GM21786 (cell line): ENCODE measurements at regions not wholly inside any gene's neighbourhood (a gene's known extent, or its start where the extent isn't known, plus 50 kb on each side); places are given as distances from the start of the nearest gene placed in this dataset.
A peak's percentile ranks its signal among the peaks of the same experiment; 100 is the strongest.
"Not testable (repeated sequence)": the region's sequence is repeated elsewhere in the genome, so short reads cannot be mapped to it uniquely, and the experiment has no call there.

Experiments used
- ATAC-seq: cut with Tn5 transposase; IDR thresholded peaks from one replicate; pipeline ENCODE4 v1.9.1; 2021; ENCODE audit not compliant: unreplicated experiment

GRCh38 chr6:44733868-44734267, 346.4 kb downstream of the CDC5L start:
- ATAC-seq: no peak

GRCh38 chr6:44734886-44735629, 347.6 kb downstream of the CDC5L start:
- ATAC-seq: no peak

- ATAC-seq: peak; percentile 41
Observed at GRCh38 chr6:44735630-44735963, 348.1 kb downstream of the CDC5L start.

GRCh38 chr6:44737341-44737740, 349.8 kb downstream of the CDC5L start:
- ATAC-seq: no peak

GRCh38 chr6:44737829-44738528, 350.5 kb downstream of the CDC5L start:
- ATAC-seq: peak; percentile 32

- no peak for ATAC-seq
Observed at GRCh38 chr6:44738601-44739146, 351.2 kb downstream of the CDC5L start.

- ATAC-seq: no peak
Observed at GRCh38 chr6:44739181-44739580, 351.7 kb downstream of the CDC5L start.

- ATAC-seq: no peak
Observed at GRCh38 chr6:44740566-44741120, 353.1 kb downstream of the CDC5L start.

- ATAC-seq: no peak
Observed at GRCh38 chr6:44742201-44742600, 354.7 kb downstream of the CDC5L start.

- ATAC-seq: no peak
Observed at GRCh38 chr6:44742828-44743372, 355.4 kb downstream of the CDC5L start.

GRCh38 chr6:44760116-44760515, 372.6 kb downstream of the CDC5L start:
- not testable (repeated sequence) for ATAC-seq

GRCh38 chr6:44761046-44761445, 373.5 kb downstream of the CDC5L start:
- ATAC-seq: no peak

- ATAC-seq: no peak
Observed at GRCh38 chr6:44762496-44762895, 375.0 kb downstream of the CDC5L start.

- no peak for ATAC-seq
Observed at GRCh38 chr6:44771647-44772415, 384.3 kb downstream of the CDC5L start.

GRCh38 chr6:44772838-44773237, 385.3 kb downstream of the CDC5L start:
- ATAC-seq: no peak

- no peak for ATAC-seq
Observed at GRCh38 chr6:44775121-44775520, 387.6 kb downstream of the CDC5L start.

GRCh38 chr6:44776344-44776743, 388.8 kb downstream of the CDC5L start:
- ATAC-seq: no peak

GRCh38 chr6:44778513-44778912, 391.0 kb downstream of the CDC5L start:
- no peak for ATAC-seq
